HCT116 (cell line): ENCODE measurements at regions not wholly inside any gene's neighbourhood (a gene's known extent, or its start where the extent isn't known, plus 50 kb on each side); places are given as distances from the start of the nearest gene placed in this dataset.

Source experiments
- ATAC-seq: fragments of 200-7000 bp; cut with Tn5 transposase; 2 replicates; pipeline ENCODE4 v1.9.1; 2020; ENCODE audit warnings: mild to moderate bottlenecking, moderate library complexity
- BruUV-seq: library from RNA; stranded (reverse); fragments of 400-500 nt; replicated peaks from 2 replicates; lab custom pipeline; 2021; lab: Mats Ljungman, UMichigan
- CTCF ChIA-PET: fragments of 300-600 bp; sonication (Branson Sonifier 250); formaldehyde crosslinking; loops from one replicate; lab custom pipeline; 2021; ENCODE audit warnings: antibody characterized with exemption; lab: Charles Lee
- POLR2A ChIA-PET: fragments of 300-600, 350-600 bp; sonication (Branson Sonifier 250); formaldehyde crosslinking; loops from one replicate; lab custom pipeline; 2021; ENCODE audit warnings: antibody characterized with exemption; lab: Charles Lee
- RAD21 ChIA-PET, 2 experiments: fragments of 300-600 bp; sonication (Branson Sonifier 250); formaldehyde crosslinking; loops; one replicate each; lab custom pipeline; 2023; ENCODE audit warnings: low total read pairs in 2 of 2; ENCODE audit not compliant: uncharacterized antibody in 2 of 2, unreplicated experiment in 2 of 2, low non-redundant PET in 1 of 2; lab: Charles Lee
- DNase-seq: peaks from one replicate; pipeline ENCODE4 v3.0.0-alpha.2; 2010; ENCODE audit warnings: low read depth, low spot score
- H2AFZ ChIP-seq: fragments of 200-600 bp; shearing (Covaris generic), sonication (generic); 2 replicates; pipeline ENCODE4 v1.6.1; 2017; ENCODE audit warnings: low read depth, mixed run types, mixed read lengths, antibody characterized with exemption, low read length; ENCODE audit not compliant: poor library complexity, severe bottlenecking
- H3K27ac ChIP-seq: 2 replicates; pipeline ENCODE4 v1.5.1; 2012; ENCODE audit warnings: low read depth, low read length
- H3K27me3 ChIP-seq: fragments of 200-600 bp; sonication (generic); 2 replicates; pipeline ENCODE4 v1.6.1; 2016; ENCODE audit warnings: mixed run types, low read length, mixed read lengths; ENCODE audit not compliant: insufficient read depth
- H3K36me3 ChIP-seq, 2 experiments: fragments of 200-500 bp in 1 of 2; fragments of 200-600 bp in 1 of 2; sonication (Bioruptor generic) in 1 of 2; sonication (generic) in 1 of 2; 2 replicates each; pipeline versions ENCODE4 v1.5.1 to v1.6.1; 2014 to 2016; ENCODE audit warnings: low read length in 2 of 2, inconsistent platforms in 1 of 2, mixed read lengths in 1 of 2, mixed run types in 1 of 2; ENCODE audit not compliant: insufficient read depth in 2 of 2, control insufficient read depth in 1 of 2
- H3K4me1 ChIP-seq, 2 experiments: fragments of 200-600 bp in 1 of 2; sonication (generic) in 1 of 2; 2 replicates each; pipeline versions ENCODE4 v1.5.1 to v1.6.1; 2012 to 2017; ENCODE audit warnings: low read length in 2 of 2, inconsistent platforms in 1 of 2, mild to moderate bottlenecking in 1 of 2, mixed read lengths in 1 of 2, mixed run types in 1 of 2, moderate library complexity in 1 of 2; ENCODE audit not compliant: insufficient read depth in 2 of 2, control insufficient read depth in 1 of 2
- H3K4me2 ChIP-seq: fragments of 200-600 bp; sonication (generic); 2 replicates; pipeline ENCODE4 v1.6.1; 2017; ENCODE audit warnings: mixed run types, low read length, mixed read lengths
- H3K4me3 ChIP-seq, 2 experiments: fragments of 200-600 bp in 1 of 2; sonication (generic) in 1 of 2; replicated peaks in 1 of 2; 2 replicates each; pipeline ENCODE4 v1.5.1; 2011 to 2016; ENCODE audit warnings: low read length in 2 of 2, control low read depth in 1 of 2, low read depth in 1 of 2, mild to moderate bottlenecking in 1 of 2, mixed read lengths in 1 of 2, mixed run types in 1 of 2
- H3K79me2 ChIP-seq: fragments of 200-600 bp; sonication (generic); 2 replicates; pipeline ENCODE4 v1.6.1; 2017; ENCODE audit warnings: mild to moderate bottlenecking, mixed run types, low read length, moderate library complexity, mixed read lengths; ENCODE audit not compliant: insufficient read depth
- H3K9ac ChIP-seq: fragments of 200-600 bp; sonication (generic); 2 replicates; pipeline ENCODE4 v1.6.1; 2016; ENCODE audit warnings: low read length, mixed read lengths
- H3K9me2 ChIP-seq: fragments of 200-600 bp; sonication (generic), shearing (Covaris generic); 2 replicates; pipeline ENCODE4 v1.6.1; 2017; ENCODE audit warnings: mixed run types, mild to moderate bottlenecking, moderate library complexity; ENCODE audit not compliant: insufficient read depth
- H3K9me3 ChIP-seq, 2 experiments: fragments of 200-500 bp in 1 of 2; fragments of 200-600 bp in 1 of 2; sonication (Bioruptor generic) in 1 of 2; sonication (generic) in 1 of 2; 2 replicates each; pipeline ENCODE4 v1.6.1; 2014 to 2017; ENCODE audit warnings: low read length in 2 of 2, mixed read lengths in 2 of 2, inconsistent platforms in 1 of 2, low read depth in 1 of 2, mild to moderate bottlenecking in 1 of 2, mixed run types in 1 of 2, moderate library complexity in 1 of 2; ENCODE audit not compliant: control insufficient read depth in 1 of 2, insufficient read depth in 1 of 2
- H4K20me1 ChIP-seq: fragments of 200-600 bp; sonication (generic), shearing (Covaris generic); 2 replicates; pipeline ENCODE4 v1.6.1; 2017; ENCODE audit warnings: mixed run types, mild to moderate bottlenecking, moderate library complexity; ENCODE audit not compliant: insufficient read depth
- CEBPB ChIP-seq: IDR thresholded peaks from 2 replicates; pipeline ENCODE4 v1.6.1; 2012; ENCODE audit warnings: low read depth
- EGR1 ChIP-seq: IDR thresholded peaks from 2 replicates; pipeline ENCODE4 v1.6.1; 2012; ENCODE audit warnings: low read depth
- ELF1 ChIP-seq: IDR thresholded peaks from 2 replicates; pipeline ENCODE4 v1.6.1; 2012; ENCODE audit warnings: low read depth, borderline replicate concordance
- EZH2phosphoT487 ChIP-seq: fragments of 200-600 bp; IDR thresholded peaks from 2 replicates; pipeline ENCODE4 v1.6.1; 2018; ENCODE audit warnings: antibody characterized with exemption, borderline replicate concordance
- JUND ChIP-seq: IDR thresholded peaks from 2 replicates; pipeline ENCODE4 v1.6.1; 2012
- POLR2AphosphoS5 ChIP-seq: IDR thresholded peaks from 2 replicates; pipeline ENCODE4 v1.6.1; 2011; ENCODE audit warnings: mild to moderate bottlenecking, low read depth, low read length, moderate library complexity
- RAD21 ChIP-seq: IDR thresholded peaks from 2 replicates; pipeline ENCODE4 v1.6.1; 2012; ENCODE audit warnings: low read depth, mild to moderate bottlenecking
- SIN3A ChIP-seq: IDR thresholded peaks from 2 replicates; pipeline ENCODE4 v1.6.1; 2012; ENCODE audit warnings: low read depth
- SP1 ChIP-seq: IDR thresholded peaks from 2 replicates; pipeline ENCODE4 v1.6.1; 2012; ENCODE audit warnings: low read depth
- TCF7L2 ChIP-seq: IDR thresholded peaks from 2 replicates; pipeline ENCODE4 v1.7.0; 2011; ENCODE audit warnings: borderline replicate concordance, inconsistent platforms; ENCODE audit not compliant: insufficient read depth, insufficient read length; ENCODE audit errors: extremely low read depth
- ZNF274 ChIP-seq: fragments of 200-500 bp; sonication (Bioruptor generic); IDR thresholded peaks from 2 replicates; pipeline ENCODE4 v1.6.1; 2014; ENCODE audit warnings: mild to moderate bottlenecking, low read depth, low read length, inconsistent platforms
- intact Hi-C: fragments of 100-400 bp; cut with micrococcal nuclease; formaldehyde crosslinking; loops from 2 replicates; pipeline ENCODE4 v1.10.0; 2022
- TF ChIP-seq, protein P1 (sequence below): IDR thresholded peaks from 2 replicates; pipeline ENCODE4 v1.6.1; 2012; ENCODE audit warnings: low read depth
- TF ChIP-seq, protein P2 (sequence below): IDR thresholded peaks from 2 replicates; pipeline ENCODE4 v1.6.1; 2012

DNA sequence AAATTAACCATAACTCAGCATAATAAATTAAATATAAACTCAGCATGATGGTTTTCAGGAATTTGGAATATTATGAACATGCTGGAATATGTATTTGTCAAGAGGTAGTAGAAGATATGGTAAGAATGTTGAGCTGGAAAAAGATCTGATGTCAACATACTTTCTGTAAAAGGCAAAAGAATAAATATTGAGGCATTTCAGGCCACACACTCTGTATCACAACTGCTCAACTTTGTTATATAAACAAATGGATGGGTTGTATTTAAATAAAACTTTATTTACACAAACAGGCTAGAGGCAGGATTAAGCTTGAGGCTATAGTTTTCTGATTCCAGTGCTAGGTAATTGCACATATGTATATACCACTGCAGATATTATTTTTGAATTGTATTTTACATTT lies 1409.4 kb downstream of the MRPL39 start:
- H3K4me3 ChIP-seq: no peak overlapping the region
- no peaks in the 10 kb centered on the region for H3K9me2 ChIP-seq
- CTCF ChIA-PET: no interaction called here
- H2AFZ ChIP-seq: no peak overlapping the region
- no peaks in the 10 kb centered on the region for H3K4me1 ChIP-seq
- POLR2A ChIA-PET: no interaction called here
- RAD21 ChIA-PET: no interaction called here
- no peak overlapping the region for H3K27ac ChIP-seq
- no peak overlapping the region for H3K4me2 ChIP-seq
- TF ChIP-seq EGR1 (no peak), TCF7L2 (no peak), EZH2phosphoT487 (no peak), POLR2AphosphoS5 (no peak), SIN3A (no peak), SP1 (no peak), ELF1 (no peak), ZNF274 (no peak), JUND (no peak), RAD21 (no peak), CEBPB (no peak)
- TF ChIP-seq, protein P1, sequence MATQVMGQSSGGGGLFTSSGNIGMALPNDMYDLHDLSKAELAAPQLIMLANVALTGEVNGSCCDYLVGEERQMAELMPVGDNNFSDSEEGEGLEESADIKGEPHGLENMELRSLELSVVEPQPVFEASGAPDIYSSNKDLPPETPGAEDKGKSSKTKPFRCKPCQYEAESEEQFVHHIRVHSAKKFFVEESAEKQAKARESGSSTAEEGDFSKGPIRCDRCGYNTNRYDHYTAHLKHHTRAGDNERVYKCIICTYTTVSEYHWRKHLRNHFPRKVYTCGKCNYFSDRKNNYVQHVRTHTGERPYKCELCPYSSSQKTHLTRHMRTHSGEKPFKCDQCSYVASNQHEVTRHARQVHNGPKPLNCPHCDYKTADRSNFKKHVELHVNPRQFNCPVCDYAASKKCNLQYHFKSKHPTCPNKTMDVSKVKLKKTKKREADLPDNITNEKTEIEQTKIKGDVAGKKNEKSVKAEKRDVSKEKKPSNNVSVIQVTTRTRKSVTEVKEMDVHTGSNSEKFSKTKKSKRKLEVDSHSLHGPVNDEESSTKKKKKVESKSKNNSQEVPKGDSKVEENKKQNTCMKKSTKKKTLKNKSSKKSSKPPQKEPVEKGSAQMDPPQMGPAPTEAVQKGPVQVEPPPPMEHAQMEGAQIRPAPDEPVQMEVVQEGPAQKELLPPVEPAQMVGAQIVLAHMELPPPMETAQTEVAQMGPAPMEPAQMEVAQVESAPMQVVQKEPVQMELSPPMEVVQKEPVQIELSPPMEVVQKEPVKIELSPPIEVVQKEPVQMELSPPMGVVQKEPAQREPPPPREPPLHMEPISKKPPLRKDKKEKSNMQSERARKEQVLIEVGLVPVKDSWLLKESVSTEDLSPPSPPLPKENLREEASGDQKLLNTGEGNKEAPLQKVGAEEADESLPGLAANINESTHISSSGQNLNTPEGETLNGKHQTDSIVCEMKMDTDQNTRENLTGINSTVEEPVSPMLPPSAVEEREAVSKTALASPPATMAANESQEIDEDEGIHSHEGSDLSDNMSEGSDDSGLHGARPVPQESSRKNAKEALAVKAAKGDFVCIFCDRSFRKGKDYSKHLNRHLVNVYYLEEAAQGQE: no peak
- TF ChIP-seq, protein P2, sequence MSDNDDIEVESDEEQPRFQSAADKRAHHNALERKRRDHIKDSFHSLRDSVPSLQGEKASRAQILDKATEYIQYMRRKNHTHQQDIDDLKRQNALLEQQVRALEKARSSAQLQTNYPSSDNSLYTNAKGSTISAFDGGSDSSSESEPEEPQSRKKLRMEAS: no peak
- TF ChIP-seq, all 23 proteins: peak for 0
- BruUV-seq: no TSS peak
- ATAC-seq (no peak), DNase-seq (no peak)
- Histone ChIP-seq H3K9me3 (peaks cover 25 to 38% of the 10 kb centered on the region in 2 experiments), H4K20me1 (no peaks in the 10 kb centered on the region), H3K27me3 (no peaks in the 10 kb centered on the region), H3K79me2 (no peaks in the 10 kb centered on the region), H3K36me3 (no peaks in the 10 kb centered on the region), H3K9ac (no peak overlapping the region)
- intact Hi-C loops: no loop called here
